ENCODE measurements at regions not wholly inside any gene's neighbourhood (a gene's known extent, or its start where the extent isn't known, plus 50 kb on each side); places are given as distances from the start of the nearest gene placed in this dataset.

DNA sequence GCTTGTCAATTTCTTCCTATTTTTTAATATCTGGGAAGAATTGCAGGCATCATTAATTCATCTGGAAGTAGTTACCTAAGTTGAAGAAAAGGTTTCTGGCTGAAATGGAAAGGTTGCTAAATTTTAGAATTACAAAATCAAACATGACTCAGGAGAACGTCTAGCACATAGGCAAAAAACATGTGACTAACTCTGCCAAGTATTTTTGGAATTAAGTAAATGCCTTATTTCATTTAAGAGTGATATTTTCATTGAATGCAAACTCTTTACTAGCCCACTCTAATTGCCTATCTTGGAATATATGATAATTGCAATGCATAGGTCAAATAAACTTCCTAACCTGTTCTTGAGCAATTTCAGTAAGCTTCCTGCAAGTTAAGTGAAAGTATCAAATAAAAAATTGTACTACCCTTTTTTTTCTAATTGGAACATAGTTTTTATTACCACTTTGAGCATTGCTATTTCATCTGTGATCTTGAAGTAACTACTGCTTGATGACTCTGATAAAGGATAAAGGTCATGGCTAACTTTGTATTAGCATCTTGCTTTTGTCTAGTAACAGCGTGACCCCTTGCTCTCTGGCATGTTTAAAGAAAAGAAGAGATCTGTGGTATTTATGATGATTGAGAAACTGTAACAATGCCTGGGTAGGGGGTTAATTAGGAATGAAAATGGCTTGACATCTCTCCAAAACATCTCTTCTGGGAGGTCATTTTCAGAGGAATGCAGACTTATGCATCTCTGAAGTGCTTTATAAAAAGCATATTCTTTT lies 208.3 kb upstream of the NCAM2 start:
- TF ChIP-seq, protein P1, sequence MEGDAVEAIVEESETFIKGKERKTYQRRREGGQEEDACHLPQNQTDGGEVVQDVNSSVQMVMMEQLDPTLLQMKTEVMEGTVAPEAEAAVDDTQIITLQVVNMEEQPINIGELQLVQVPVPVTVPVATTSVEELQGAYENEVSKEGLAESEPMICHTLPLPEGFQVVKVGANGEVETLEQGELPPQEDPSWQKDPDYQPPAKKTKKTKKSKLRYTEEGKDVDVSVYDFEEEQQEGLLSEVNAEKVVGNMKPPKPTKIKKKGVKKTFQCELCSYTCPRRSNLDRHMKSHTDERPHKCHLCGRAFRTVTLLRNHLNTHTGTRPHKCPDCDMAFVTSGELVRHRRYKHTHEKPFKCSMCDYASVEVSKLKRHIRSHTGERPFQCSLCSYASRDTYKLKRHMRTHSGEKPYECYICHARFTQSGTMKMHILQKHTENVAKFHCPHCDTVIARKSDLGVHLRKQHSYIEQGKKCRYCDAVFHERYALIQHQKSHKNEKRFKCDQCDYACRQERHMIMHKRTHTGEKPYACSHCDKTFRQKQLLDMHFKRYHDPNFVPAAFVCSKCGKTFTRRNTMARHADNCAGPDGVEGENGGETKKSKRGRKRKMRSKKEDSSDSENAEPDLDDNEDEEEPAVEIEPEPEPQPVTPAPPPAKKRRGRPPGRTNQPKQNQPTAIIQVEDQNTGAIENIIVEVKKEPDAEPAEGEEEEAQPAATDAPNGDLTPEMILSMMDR (IDR thresholded peaks at IDR 0.05; ENCODE audit: insufficient read depth, low read depth, low read length) = no peak
- no peak for TF ChIP-seq EZH2 (IDR thresholded peaks at IDR 0.05; ENCODE audit: insufficient read depth, low read length)

Data from astrocyte (in vitro differentiated cells and primary cell).